ENCODE measurements at regions not wholly inside any gene's neighbourhood (a gene's known extent, or its start where the extent isn't known, plus 50 kb on each side); places are given as distances from the start of the nearest gene placed in this dataset.

DNA sequence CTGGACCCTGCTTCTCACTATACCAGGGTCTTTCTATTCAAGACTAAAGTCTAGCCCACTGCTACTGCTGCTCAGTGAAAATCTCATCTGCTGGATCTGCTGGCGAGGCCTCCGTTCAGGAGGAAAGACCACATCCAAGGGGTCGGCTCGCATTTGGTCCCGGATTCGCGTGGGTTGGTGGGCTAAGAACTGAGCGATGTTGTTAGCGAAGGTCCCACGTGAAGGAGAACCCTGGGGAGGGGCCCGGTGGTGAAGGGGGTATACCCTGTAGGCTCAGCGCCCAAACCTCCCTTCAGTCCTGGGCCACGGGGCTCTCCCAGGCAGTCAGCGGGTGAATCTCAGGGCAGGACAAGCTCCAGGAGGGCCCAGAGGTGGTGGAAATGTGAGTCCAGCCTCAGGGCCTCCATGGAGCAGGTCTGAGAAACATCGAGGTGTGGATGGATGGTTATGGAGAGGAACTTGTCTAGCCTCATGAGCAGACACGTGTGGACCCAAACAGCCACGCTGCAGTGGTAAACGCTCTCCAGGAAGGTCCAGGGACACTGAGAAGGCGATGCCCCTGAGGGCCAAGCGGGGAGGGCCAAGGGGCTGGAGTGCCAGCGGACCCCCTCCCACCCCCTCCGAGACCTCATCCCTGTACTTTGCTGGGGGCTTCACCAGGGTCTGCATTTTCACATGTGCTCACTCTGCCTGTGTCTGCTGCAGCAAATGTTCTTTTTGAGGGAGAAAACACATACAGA lies 152.3 kb downstream of the CTTN start:
- H3K9me3 ChIP-seq (ENCODE audit: control insufficient read depth in 4 of 4, insufficient read depth in 3 of 4, low read length in 3 of 4) = no peaks in the 10 kb centered on the region
- no peaks in the 10 kb centered on the region for H3K36me3 ChIP-seq (ENCODE audit: control insufficient read depth in 4 of 4, insufficient read depth in 4 of 4, low read length in 4 of 4)
- no peak overlapping the region for H3K9ac ChIP-seq (ENCODE audit: insufficient read depth in 1 of 2, low read length in 2 of 2)
- H3K4me3 ChIP-seq = no peak overlapping the region
- peaks cover 0 to 3% (median 0%) of the 10 kb centered on the region in 5 donors for H3K4me1 ChIP-seq (ENCODE audit: control insufficient read depth in 5 of 5, insufficient read depth in 5 of 5, low read length in 5 of 5)
- no peak for ATAC-seq (ENCODE audit: insufficient read depth, low FRiP score)
- H3K27ac ChIP-seq (ENCODE audit: low read depth in 1 of 2, low read length in 1 of 2) = no peak overlapping the region
- WGBS, 2 donors = 92% methylated on average over 22 of the region's 22 CpGs
- TF ChIP-seq, protein P1, sequence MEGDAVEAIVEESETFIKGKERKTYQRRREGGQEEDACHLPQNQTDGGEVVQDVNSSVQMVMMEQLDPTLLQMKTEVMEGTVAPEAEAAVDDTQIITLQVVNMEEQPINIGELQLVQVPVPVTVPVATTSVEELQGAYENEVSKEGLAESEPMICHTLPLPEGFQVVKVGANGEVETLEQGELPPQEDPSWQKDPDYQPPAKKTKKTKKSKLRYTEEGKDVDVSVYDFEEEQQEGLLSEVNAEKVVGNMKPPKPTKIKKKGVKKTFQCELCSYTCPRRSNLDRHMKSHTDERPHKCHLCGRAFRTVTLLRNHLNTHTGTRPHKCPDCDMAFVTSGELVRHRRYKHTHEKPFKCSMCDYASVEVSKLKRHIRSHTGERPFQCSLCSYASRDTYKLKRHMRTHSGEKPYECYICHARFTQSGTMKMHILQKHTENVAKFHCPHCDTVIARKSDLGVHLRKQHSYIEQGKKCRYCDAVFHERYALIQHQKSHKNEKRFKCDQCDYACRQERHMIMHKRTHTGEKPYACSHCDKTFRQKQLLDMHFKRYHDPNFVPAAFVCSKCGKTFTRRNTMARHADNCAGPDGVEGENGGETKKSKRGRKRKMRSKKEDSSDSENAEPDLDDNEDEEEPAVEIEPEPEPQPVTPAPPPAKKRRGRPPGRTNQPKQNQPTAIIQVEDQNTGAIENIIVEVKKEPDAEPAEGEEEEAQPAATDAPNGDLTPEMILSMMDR (IDR thresholded peaks at IDR 0.05; ENCODE audit: control extremely low read depth, extremely low read depth) = no peak
- DNase-seq = no peak
- no peaks in the 10 kb centered on the region for H3K27me3 ChIP-seq (ENCODE audit: control insufficient read depth in 3 of 3, insufficient read depth in 3 of 3, low read length in 2 of 3)

DNA sequence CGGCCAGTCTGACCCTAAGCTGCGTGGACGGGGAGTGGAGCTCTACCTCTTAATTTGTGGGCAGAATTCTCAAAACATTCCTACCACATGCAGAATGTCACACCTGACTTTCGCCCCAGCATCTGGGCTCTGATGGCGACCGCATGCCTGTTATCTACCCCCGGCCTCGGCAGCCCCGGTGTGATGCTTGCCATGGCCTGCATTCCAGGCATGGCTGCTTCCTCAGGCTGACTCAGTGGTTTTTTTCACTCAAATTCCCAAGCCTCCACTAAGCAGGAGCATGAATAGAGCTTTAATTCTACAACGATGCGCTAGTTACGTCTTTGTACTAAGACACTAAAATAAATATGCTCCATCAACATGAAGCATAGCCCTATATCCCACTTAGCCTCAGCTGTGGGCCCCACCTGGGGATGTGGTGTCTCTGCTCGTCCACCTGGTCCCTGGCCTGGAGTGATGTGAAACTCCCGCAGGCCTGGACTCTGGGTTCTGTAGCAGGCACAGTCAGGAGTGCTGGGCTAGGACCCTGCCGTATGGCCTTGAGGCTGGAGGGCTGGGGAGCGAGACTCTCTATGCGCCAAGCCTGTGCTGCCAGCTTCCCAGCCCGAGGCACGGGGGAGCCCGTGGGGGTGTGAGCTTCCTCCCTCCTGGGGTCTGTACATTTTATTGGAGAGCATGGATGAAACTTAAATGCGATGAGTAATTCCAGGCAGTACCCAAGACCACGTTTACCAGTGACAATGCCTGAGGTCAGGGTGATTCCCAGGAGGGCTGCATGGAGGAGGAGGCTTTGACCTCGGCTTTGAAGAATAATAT lies 153.2 kb downstream of the CTTN start:
- no peaks in the 10 kb centered on the region for H3K27me3 ChIP-seq (ENCODE audit: control insufficient read depth in 3 of 3, insufficient read depth in 3 of 3, low read length in 2 of 3)
- 79 to 80% methylated on average over 23 of the region's 23 CpGs for WGBS, 2 donors
- ATAC-seq (ENCODE audit: insufficient read depth, low FRiP score) (no peak), DNase-seq (no peak)
- H3K9ac ChIP-seq (ENCODE audit: insufficient read depth in 1 of 2, low read length in 2 of 2) = no peak overlapping the region
- no peaks in the 10 kb centered on the region for H3K9me3 ChIP-seq (ENCODE audit: control insufficient read depth in 4 of 4, insufficient read depth in 3 of 4, low read length in 3 of 4)
- TF ChIP-seq, protein P1 (IDR thresholded peaks at IDR 0.05; ENCODE audit: control extremely low read depth, extremely low read depth) = no peak
- peaks cover 0 to 3% (median 0%) of the 10 kb centered on the region in 5 donors for H3K4me1 ChIP-seq (ENCODE audit: control insufficient read depth in 5 of 5, insufficient read depth in 5 of 5, low read length in 5 of 5)
- H3K4me3 ChIP-seq = no peak overlapping the region
- no peaks in the 10 kb centered on the region for H3K36me3 ChIP-seq (ENCODE audit: control insufficient read depth in 4 of 4, insufficient read depth in 4 of 4, low read length in 4 of 4)
- no peak overlapping the region for H3K27ac ChIP-seq (ENCODE audit: low read depth in 1 of 2, low read length in 1 of 2)

DNA sequence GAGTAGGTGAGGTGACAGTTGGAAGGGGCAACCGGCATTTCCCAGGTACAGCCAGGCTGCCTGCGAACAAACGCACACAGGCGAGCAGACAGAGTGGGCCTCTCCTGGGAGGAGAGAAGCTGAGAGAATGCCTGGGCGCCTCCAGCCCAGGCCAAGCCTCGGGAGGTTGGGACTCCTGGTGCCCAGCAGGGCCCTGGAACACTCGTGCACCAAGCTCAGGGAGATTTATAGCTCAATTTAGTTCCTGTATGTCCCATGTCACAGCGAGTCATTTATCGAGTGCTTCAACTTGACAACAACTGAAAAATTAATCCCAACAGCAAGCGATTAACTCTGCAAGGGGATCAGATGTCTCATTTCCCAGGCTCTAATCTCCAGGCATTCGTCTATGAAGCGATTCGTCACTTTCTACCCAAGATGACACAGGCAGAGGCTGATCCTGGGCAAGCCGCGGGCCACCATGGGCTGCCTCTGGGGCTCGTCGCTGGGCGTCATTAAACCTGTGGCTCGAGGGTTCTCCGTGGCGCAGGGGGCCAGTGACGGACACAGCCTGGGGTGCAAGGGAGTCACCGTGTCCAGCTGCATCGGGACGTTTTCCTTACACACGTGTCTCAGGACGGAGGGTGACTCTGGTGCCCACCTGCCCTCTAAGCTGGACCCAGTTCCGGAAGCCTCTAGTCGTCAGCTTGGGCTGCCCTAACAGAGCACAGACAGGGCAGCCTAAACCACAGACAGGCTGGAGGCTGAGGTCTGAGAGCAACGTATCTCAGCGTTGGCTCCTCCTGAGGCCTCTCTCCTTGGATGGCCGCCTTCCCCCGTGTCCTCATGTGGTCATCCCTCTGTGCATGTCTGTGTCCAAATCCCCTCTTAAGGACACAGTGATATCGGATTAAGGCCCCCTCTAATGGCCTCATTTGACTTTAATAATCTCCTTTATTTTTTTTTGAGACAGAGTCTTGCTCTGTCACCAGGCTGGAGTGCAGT lies 154.1 kb downstream of the CTTN start:
- WGBS, 2 donors = 88% methylated on average over 34 of the region's 34 CpGs
- Histone ChIP-seq H3K9me3 (ENCODE audit: control insufficient read depth in 4 of 4, insufficient read depth in 3 of 4, low read length in 3 of 4) (no peaks in the 10 kb centered on the region), H3K4me1 (ENCODE audit: control insufficient read depth in 5 of 5, insufficient read depth in 5 of 5, low read length in 5 of 5) (peaks cover 0 to 3% (median 0%) of the 10 kb centered on the region in 5 donors), H3K27me3 (ENCODE audit: control insufficient read depth in 3 of 3, insufficient read depth in 3 of 3, low read length in 2 of 3) (no peaks in the 10 kb centered on the region), H3K27ac (ENCODE audit: low read depth in 1 of 2, low read length in 1 of 2) (no peak overlapping the region), H3K36me3 (ENCODE audit: control insufficient read depth in 4 of 4, insufficient read depth in 4 of 4, low read length in 4 of 4) (no peaks in the 10 kb centered on the region), H3K9ac (ENCODE audit: insufficient read depth in 1 of 2, low read length in 2 of 2) (no peak overlapping the region), H3K4me3 (no peak overlapping the region)
- TF ChIP-seq, protein P1 (IDR thresholded peaks at IDR 0.05; ENCODE audit: control extremely low read depth, extremely low read depth) = no peak
- DNase-seq = no peak
- ATAC-seq (ENCODE audit: insufficient read depth, low FRiP score) = no peak

Measured in lung (tissue), 11 donors.